ENCODE measurements at regions not wholly inside any gene's neighbourhood (a gene's known extent, or its start where the extent isn't known, plus 50 kb on each side); places are given as distances from the start of the nearest gene placed in this dataset.
A peak's percentile ranks its signal among the peaks of the same experiment; 100 is the strongest.

DNA sequence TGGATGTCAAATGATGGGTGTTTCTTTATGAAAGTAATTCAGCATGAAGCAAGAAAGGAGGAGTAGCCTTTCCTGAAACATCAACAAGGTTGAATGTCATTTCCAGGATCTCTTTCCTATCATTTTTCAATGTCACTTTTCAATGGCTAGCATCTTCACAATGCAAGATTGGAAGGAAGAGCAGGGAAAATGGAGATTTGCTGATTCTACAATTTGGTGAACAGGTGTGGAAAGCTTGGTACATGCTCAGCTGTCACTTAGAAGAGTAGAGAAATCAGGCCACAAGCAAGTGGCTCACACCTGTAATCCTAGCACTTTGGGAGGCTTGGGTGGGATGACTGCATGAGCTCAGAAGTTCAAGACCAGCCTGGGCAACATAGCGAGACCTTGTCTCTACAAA lies 112.7 kb upstream of the FERMT1 start:
- H3K4me1 Mint-ChIP-seq (ENCODE audit: low read depth, unreplicated experiment), result no peaks in the 10 kb centered on the region
- Histone ChIP-seq H3K79me2 (ENCODE audit: insufficient read depth, low read length) (no peaks in the 10 kb centered on the region), H3K9me3 (ENCODE audit: insufficient read depth, low read depth, low read length) (no peaks in the 10 kb centered on the region), H3K4me1 (ENCODE audit: insufficient read depth, low read length) (no peaks in the 10 kb centered on the region), H3K9ac (ENCODE audit: low read length) (no peak overlapping the region), H3K36me3 (ENCODE audit: insufficient read depth, low read length) (no peaks in the 10 kb centered on the region), H3K4me3 (ENCODE audit: insufficient read depth, low read depth, low read length) (no peak overlapping the region), H3K4me2 (ENCODE audit: low read length) (no peak overlapping the region), H3K27me3 (ENCODE audit: insufficient read depth, low read length) (no peaks in the 10 kb centered on the region), H3K27ac (ENCODE audit: low read depth, low read length) (no peak overlapping the region), H4K20me1 (ENCODE audit: insufficient read depth, low read length) (no peaks in the 10 kb centered on the region), H2AFZ (ENCODE audit: low read depth, low read length) (no peak overlapping the region)
- FAIRE-seq, result no peak
- no peak for DNase-seq (ENCODE audit: low read depth)
- peaks cover 4% of the 10 kb centered on the region for H3K9me3 Mint-ChIP-seq (ENCODE audit: unreplicated experiment)
- H3K27ac Mint-ChIP-seq (ENCODE audit: unreplicated experiment), result no peak overlapping the region
- H3K27me3 Mint-ChIP-seq (ENCODE audit: low read depth, unreplicated experiment), result no peaks in the 10 kb centered on the region
- TF ChIP-seq EZH2 (IDR thresholded peaks at IDR 0.05; ENCODE audit: insufficient read depth, low read length), result no peak
- TF ChIP-seq, protein P1, sequence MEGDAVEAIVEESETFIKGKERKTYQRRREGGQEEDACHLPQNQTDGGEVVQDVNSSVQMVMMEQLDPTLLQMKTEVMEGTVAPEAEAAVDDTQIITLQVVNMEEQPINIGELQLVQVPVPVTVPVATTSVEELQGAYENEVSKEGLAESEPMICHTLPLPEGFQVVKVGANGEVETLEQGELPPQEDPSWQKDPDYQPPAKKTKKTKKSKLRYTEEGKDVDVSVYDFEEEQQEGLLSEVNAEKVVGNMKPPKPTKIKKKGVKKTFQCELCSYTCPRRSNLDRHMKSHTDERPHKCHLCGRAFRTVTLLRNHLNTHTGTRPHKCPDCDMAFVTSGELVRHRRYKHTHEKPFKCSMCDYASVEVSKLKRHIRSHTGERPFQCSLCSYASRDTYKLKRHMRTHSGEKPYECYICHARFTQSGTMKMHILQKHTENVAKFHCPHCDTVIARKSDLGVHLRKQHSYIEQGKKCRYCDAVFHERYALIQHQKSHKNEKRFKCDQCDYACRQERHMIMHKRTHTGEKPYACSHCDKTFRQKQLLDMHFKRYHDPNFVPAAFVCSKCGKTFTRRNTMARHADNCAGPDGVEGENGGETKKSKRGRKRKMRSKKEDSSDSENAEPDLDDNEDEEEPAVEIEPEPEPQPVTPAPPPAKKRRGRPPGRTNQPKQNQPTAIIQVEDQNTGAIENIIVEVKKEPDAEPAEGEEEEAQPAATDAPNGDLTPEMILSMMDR (IDR thresholded peaks at IDR 0.05; ENCODE audit: insufficient read depth, low read depth, low read length), result no peak
- H3K4me3 Mint-ChIP-seq (ENCODE audit: unreplicated experiment), result no peak overlapping the region
- H3K36me3 Mint-ChIP-seq (ENCODE audit: low read depth, unreplicated experiment), result no peaks in the 10 kb centered on the region

DNA sequence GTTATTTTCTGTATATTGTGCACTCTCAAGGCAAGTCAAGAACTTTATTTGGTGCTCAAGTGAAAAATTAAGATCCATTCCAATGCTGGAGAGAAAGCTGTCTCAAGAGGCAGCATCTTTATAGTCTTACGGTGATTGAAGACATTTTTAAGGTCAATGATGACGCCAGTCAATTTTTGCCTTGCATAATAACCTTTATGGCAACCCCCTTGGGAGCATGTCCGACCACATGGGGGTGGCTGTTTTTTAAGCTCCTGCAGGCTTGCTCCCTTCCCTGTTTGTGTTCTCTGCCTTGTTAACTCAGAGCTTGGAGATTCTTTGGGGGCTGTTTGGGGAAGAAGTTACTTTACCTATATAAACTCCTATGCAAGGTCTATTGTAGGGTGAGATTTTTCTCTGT lies 109.6 kb upstream of the FERMT1 start:
- no peaks in the 10 kb centered on the region for H3K4me1 ChIP-seq (ENCODE audit: insufficient read depth, low read length)
- Mint-ChIP-seq H3K4me1 (ENCODE audit: low read depth, unreplicated experiment) (no peaks in the 10 kb centered on the region), H3K4me3 (ENCODE audit: unreplicated experiment) (no peak overlapping the region), H3K27ac (ENCODE audit: unreplicated experiment) (no peak overlapping the region), H3K36me3 (ENCODE audit: low read depth, unreplicated experiment) (no peaks in the 10 kb centered on the region), H3K9me3 (ENCODE audit: unreplicated experiment) (peaks cover 4% of the 10 kb centered on the region), H3K27me3 (ENCODE audit: low read depth, unreplicated experiment) (no peaks in the 10 kb centered on the region)
- no peak overlapping the region for H3K27ac ChIP-seq (ENCODE audit: low read depth, low read length)
- FAIRE-seq (no peak), DNase-seq (ENCODE audit: low read depth) (no peak)
- no peak overlapping the region for H3K4me3 ChIP-seq (ENCODE audit: insufficient read depth, low read depth, low read length)
- H3K9me3 ChIP-seq (ENCODE audit: insufficient read depth, low read depth, low read length), result no peaks in the 10 kb centered on the region
- no peak overlapping the region for H3K4me2 ChIP-seq (ENCODE audit: low read length)
- H3K79me2 ChIP-seq (ENCODE audit: insufficient read depth, low read length), result no peaks in the 10 kb centered on the region
- H3K9ac ChIP-seq (ENCODE audit: low read length), result no peak overlapping the region
- no peaks in the 10 kb centered on the region for H3K27me3 ChIP-seq (ENCODE audit: insufficient read depth, low read length)
- H4K20me1 ChIP-seq (ENCODE audit: insufficient read depth, low read length), result no peaks in the 10 kb centered on the region
- no peaks in the 10 kb centered on the region for H3K36me3 ChIP-seq (ENCODE audit: insufficient read depth, low read length)
- TF ChIP-seq, protein P1 (IDR thresholded peaks at IDR 0.05; ENCODE audit: insufficient read depth, low read depth, low read length), result no peak
- no peak for TF ChIP-seq EZH2 (IDR thresholded peaks at IDR 0.05; ENCODE audit: insufficient read depth, low read length)
- H2AFZ ChIP-seq (ENCODE audit: low read depth, low read length), result no peak overlapping the region

DNA sequence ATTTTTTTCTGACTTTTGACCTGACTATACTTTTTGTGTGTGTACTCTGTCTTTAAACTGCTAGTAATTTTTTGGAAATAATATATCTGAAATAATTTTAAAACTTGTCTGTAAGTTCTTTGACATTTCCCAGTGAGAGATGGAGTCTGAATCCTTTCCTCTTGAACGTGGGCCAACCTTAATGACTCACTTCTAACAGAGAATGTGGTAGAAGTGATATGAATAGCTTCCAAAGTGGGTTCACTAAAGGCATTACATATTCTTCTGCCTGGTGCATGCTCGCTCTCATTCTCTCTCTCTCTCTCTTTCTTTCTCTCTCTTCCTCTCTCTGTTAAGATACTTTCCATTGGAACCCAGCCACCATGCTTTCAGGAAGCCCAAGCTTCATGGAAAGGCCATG lies 108.7 kb upstream of the FERMT1 start:
- no peaks in the 10 kb centered on the region for H3K36me3 Mint-ChIP-seq (ENCODE audit: low read depth, unreplicated experiment)
- FAIRE-seq (no peak), DNase-seq (ENCODE audit: low read depth) (peak; percentile 41)
- Histone ChIP-seq H4K20me1 (ENCODE audit: insufficient read depth, low read length) (no peaks in the 10 kb centered on the region), H3K27ac (ENCODE audit: low read depth, low read length) (no peak overlapping the region), H2AFZ (ENCODE audit: low read depth, low read length) (no peak overlapping the region), H3K4me1 (ENCODE audit: insufficient read depth, low read length) (no peaks in the 10 kb centered on the region), H3K9ac (ENCODE audit: low read length) (no peak overlapping the region), H3K27me3 (ENCODE audit: insufficient read depth, low read length) (no peaks in the 10 kb centered on the region), H3K4me3 (ENCODE audit: insufficient read depth, low read depth, low read length) (no peak overlapping the region), H3K4me2 (ENCODE audit: low read length) (no peak overlapping the region), H3K36me3 (ENCODE audit: insufficient read depth, low read length) (no peaks in the 10 kb centered on the region), H3K79me2 (ENCODE audit: insufficient read depth, low read length) (no peaks in the 10 kb centered on the region), H3K9me3 (ENCODE audit: insufficient read depth, low read depth, low read length) (no peaks in the 10 kb centered on the region)
- TF ChIP-seq EZH2 (IDR thresholded peaks at IDR 0.05; ENCODE audit: insufficient read depth, low read length), result no peak
- TF ChIP-seq, protein P1 (IDR thresholded peaks at IDR 0.05; ENCODE audit: insufficient read depth, low read depth, low read length), result no peak
- H3K9me3 Mint-ChIP-seq (ENCODE audit: unreplicated experiment), result peaks cover 4% of the 10 kb centered on the region
- H3K27me3 Mint-ChIP-seq (ENCODE audit: low read depth, unreplicated experiment), result no peaks in the 10 kb centered on the region
- H3K4me1 Mint-ChIP-seq (ENCODE audit: low read depth, unreplicated experiment), result no peaks in the 10 kb centered on the region
- H3K4me3 Mint-ChIP-seq (ENCODE audit: unreplicated experiment), result no peak overlapping the region
- no peak overlapping the region for H3K27ac Mint-ChIP-seq (ENCODE audit: unreplicated experiment)

Data from astrocyte (in vitro differentiated cells and primary cell).